ENCODE measurements at regions not wholly inside any gene's neighbourhood (a gene's known extent, or its start where the extent isn't known, plus 50 kb on each side); places are given as distances from the start of the nearest gene placed in this dataset.

GRCh38 chr5:96067894-96068614 lies 106.4 kb upstream of the ELL2 start:
- TF ChIP-seq CTCF (IDR thresholded peaks at IDR 0.05) (no peak), POLR2A (IDR thresholded peaks at IDR 0.05) (no peak), POLR2AphosphoS5 (IDR thresholded peaks at IDR 0.05) (no peak)

All from stomach (tissue), 4 donors.